ENCODE measurements at regions not wholly inside any gene's neighbourhood (a gene's known extent, or its start where the extent isn't known, plus 50 kb on each side); places are given as distances from the start of the nearest gene placed in this dataset.
"Not testable (repeated sequence)": the region's sequence is repeated elsewhere in the genome, so short reads cannot be mapped to it uniquely, and the experiment has no call there.

DNA sequence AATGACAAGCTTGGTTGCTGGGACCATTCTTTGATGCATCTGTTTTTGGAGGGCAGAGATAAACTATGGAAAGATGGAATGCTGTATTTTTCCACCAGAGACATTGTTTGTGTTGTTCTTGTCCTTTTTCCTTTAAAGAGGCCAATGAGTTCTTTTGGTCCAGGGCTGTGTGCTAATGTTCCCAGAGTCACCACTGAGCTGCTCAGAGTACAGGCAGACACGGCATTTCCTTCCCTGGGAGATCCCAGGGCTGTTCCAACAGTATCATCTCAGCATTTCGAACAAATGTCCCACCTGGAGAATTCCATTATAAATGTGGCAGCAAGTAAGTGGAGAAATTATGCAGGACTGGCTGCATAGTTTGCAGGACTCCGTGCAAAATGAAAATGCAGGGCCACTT, 190.6 kb downstream of the IL20RB start:
- ATAC-seq (replicated peaks in 1 of 2) = no peak
- Mint-ChIP-seq H3K9me3 (no peaks in the 10 kb centered on the region), H3K27me3 (ENCODE audit: low read depth) (peaks cover 5% of the 10 kb centered on the region), H3K4me1 (ENCODE audit: low read depth) (no peaks in the 10 kb centered on the region), H3K4me3 (no peak overlapping the region), H3K27ac (no peak overlapping the region), H3K36me3 (ENCODE audit: insufficient read depth in 2 of 2) (no peaks in the 10 kb centered on the region)
- no peak for DNase-seq

DNA sequence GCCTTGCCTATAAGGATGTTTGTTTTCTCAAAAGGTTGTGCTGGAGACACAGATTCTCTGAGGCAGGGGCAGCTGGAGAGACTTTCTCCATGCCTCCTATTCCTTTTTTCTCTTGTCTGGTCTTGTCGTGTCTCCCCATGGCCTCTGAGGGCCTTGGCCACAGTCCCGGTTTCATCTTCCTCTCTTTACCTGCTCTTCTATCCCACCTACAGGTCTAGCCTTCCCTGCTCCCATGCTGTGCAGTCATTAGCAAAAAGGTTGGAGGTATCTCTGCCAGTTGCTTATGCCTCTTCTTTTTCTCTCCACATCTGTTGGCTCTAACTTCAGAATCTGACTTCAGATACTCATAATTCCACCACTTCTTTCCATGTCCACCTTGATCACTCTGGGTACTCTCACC, 191.1 kb downstream of the IL20RB start:
- H3K9me3 Mint-ChIP-seq = no peaks in the 10 kb centered on the region
- H3K4me3 Mint-ChIP-seq = no peak overlapping the region
- ATAC-seq (replicated peaks in 1 of 2) (no peak), DNase-seq (no peak)
- no peaks in the 10 kb centered on the region for H3K36me3 Mint-ChIP-seq (ENCODE audit: insufficient read depth in 2 of 2)
- peaks cover 5% of the 10 kb centered on the region for H3K27me3 Mint-ChIP-seq (ENCODE audit: low read depth)
- H3K27ac Mint-ChIP-seq = no peak overlapping the region
- no peaks in the 10 kb centered on the region for H3K4me1 Mint-ChIP-seq (ENCODE audit: low read depth)

DNA sequence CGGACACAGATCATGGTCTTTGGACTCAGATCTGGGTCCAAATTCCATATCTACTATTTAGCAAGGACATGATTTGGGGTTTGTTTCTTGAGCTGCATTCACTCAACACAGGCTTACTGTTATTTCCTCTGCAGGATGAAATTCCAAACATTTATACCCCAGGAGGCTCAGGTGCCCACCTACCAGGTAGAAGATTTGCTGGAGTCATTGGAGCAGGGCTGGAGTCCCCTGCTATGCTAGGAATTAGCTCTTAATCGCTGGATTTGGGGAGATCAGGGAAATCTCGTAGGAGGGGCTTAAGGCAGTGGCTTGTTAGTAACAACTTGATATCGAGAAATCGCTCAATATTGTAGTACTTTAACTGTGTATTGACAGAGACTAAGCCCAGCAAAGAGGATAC, 193.0 kb downstream of the IL20RB start:
- DNase-seq (no peak), ATAC-seq (replicated peaks in 1 of 2) (no peak)
- Mint-ChIP-seq H3K4me1 (ENCODE audit: low read depth) (no peaks in the 10 kb centered on the region), H3K27me3 (ENCODE audit: low read depth) (peaks cover under 1% of the 10 kb centered on the region), H3K27ac (no peak overlapping the region), H3K4me3 (no peak overlapping the region), H3K36me3 (ENCODE audit: insufficient read depth in 2 of 2) (no peaks in the 10 kb centered on the region), H3K9me3 (no peaks in the 10 kb centered on the region)

DNA sequence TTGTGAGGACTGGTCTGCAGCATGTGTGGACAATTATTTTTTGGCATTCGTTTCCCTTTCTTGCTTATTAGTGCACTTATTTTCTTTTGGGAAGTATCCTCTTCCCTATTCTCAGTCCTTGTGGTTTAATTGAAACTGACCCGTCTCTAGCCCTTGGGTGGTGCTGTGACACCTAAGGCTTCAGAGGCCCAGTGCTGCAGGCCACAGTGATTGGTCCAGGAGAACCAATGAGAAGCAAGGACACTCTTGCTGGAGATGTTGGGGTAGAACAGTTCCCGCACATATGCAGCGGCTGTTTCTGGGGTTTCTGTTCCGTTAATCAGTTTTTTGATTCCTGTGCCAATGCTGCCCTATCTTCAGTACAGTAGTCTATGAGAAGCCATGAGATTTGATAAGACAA, 195.3 kb downstream of the IL20RB start:
- not testable (repeated sequence) for H3K36me3 Mint-ChIP-seq (ENCODE audit: insufficient read depth in 2 of 2); DNase-seq; H3K9me3 Mint-ChIP-seq; ATAC-seq (replicated peaks in 1 of 2); H3K27me3 Mint-ChIP-seq (ENCODE audit: low read depth); H3K4me1 Mint-ChIP-seq (ENCODE audit: low read depth); H3K4me3 Mint-ChIP-seq; H3K27ac Mint-ChIP-seq

DNA sequence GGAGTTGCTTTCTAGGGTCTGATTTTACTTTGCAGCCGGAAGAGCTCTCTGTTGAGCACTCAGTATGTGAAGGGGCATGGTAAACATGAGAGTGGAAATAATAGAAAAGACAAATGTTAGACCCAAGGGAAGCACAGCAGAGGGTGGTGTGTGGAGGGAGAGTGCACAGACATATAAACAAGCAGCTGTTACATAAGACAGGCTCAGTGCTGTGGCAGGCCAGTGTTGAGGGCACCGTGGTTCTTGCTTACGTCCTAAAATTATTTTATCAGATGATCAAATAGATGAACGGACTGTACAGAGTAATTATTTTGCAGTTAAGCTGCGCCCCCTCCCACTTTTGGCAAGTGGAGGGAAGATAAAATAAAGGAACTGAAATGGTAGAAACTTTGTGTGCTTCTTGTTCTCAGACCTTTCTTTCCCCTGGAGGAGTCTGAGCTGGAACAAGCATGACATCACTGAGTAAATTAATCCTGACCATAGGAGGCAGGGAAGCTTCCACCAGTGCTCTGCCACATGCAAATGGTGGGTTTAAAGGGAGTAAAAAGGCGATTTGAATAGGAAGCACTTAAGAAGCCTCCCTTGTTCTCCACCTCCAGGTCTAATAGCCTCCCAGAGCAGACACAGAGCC, 205.6 kb downstream of the IL20RB start:
- Mint-ChIP-seq H3K36me3 (ENCODE audit: insufficient read depth in 2 of 2) (no peaks in the 10 kb centered on the region), H3K27me3 (ENCODE audit: low read depth) (peaks cover 16% of the 10 kb centered on the region), H3K9me3 (no peaks in the 10 kb centered on the region), H3K27ac (no peak overlapping the region), H3K4me1 (ENCODE audit: low read depth) (no peaks in the 10 kb centered on the region), H3K4me3 (no peak overlapping the region)
- DNase-seq (no peak), ATAC-seq (replicated peaks in 1 of 2) (no peak)

DNA sequence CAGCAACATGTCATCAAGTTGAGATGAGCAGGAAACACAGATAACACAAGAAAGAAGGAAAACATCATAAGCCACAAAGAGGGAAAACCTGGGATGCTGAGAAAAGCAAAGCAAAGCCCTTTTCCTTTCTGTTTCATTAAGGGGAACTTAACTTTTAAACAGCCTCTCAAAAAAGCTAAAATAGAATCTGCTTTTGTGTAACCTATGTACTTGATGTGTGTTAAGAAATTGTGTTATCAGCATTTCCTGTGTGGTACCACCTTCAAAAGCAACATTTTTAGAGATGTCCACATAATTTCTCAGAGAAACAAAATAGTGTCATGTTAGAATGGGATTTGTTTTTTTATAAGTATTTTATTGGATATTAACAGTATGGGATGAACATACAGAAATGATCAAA, 206.2 kb downstream of the IL20RB start:
- H3K27me3 Mint-ChIP-seq (ENCODE audit: low read depth) = peaks cover 16% of the 10 kb centered on the region
- no peak for DNase-seq
- H3K27ac Mint-ChIP-seq = no peak overlapping the region
- no peaks in the 10 kb centered on the region for H3K36me3 Mint-ChIP-seq (ENCODE audit: insufficient read depth in 2 of 2)
- no peaks in the 10 kb centered on the region for H3K4me1 Mint-ChIP-seq (ENCODE audit: low read depth)
- H3K9me3 Mint-ChIP-seq = no peaks in the 10 kb centered on the region
- no peak overlapping the region for H3K4me3 Mint-ChIP-seq
- ATAC-seq (replicated peaks in 1 of 2) = no peak

DNA sequence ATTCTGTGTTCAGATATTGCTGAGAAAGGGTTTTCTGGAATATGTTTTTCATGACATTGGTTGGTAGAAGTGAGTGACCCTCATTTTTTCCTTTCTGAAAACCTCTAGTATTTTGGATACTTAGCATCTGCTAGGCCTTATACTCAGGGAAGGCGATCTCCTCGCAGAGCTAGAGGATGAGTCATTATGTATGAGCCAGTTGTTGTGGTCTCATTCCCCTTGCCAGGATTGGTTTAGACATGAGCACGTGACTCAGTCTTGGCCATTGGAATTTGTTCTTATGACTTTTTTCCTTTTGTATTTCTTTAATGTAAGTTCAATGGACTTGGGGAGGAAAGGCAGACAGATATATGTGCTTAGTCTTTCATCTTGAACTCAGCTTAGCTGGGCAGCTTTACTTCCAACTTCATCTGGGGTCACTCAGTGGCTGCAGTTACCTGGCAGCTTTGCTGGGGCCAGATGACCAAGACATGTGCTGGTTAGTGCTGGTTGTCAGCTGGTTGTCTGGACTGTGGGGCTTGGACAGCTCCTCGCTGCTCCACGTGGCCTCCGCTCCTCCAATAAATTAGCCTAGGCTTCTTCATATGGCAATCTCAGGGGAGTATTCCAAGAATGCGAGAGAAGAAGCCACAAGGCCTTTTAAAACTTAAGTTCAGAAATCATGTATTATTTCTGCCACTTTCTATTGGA, 207.5 kb downstream of the IL20RB start:
- Mint-ChIP-seq H3K9me3 (peaks cover 0 to 2% of the 10 kb centered on the region in 2 donors), H3K4me1 (ENCODE audit: low read depth) (no peaks in the 10 kb centered on the region), H3K27ac (no peak overlapping the region), H3K36me3 (ENCODE audit: insufficient read depth in 2 of 2) (no peaks in the 10 kb centered on the region), H3K27me3 (ENCODE audit: low read depth) (peaks cover 13% of the 10 kb centered on the region), H3K4me3 (no peak overlapping the region)
- ATAC-seq (replicated peaks in 1 of 2) (no peak), DNase-seq (no peak)

DNA sequence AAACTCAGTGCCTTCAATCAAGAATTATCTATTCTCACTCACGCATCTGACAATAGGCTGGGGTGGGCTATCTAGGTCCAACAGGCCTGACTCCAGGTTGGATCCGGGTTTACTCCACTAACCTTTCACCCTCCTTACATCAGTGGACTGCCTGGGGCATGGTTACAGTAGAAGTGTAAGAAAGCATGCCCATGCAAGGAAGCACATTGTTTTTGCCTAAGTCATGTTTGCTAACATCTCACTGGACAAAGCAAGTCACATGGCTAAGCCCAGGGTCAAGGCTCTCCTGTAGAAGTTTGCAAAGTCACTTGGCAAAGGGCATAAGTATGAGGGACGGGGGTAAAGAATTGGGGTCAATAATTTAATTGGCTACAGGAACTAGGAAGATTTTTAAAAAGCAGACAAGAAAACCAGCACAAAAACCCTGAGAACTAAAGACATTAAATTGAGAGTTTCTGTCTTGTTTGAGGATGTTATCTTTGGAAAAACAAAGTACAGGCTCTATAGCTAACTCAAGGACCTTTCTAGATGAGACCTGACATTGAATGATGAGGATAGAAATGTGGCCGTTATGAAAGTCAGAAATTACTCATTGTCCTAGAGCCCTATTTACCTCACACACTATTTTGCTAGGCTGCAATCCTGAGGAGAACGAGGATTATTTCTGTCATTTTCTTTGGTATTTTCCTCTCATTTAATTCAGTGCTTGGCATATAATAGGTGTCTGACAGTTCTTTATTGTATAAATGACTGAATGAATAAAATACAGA, 214.2 kb downstream of the IL20RB start:
- peaks cover 0 to 2% of the 10 kb centered on the region in 2 donors for H3K9me3 Mint-ChIP-seq
- H3K27me3 Mint-ChIP-seq (ENCODE audit: low read depth) = peaks cover 7% of the 10 kb centered on the region
- H3K36me3 Mint-ChIP-seq (ENCODE audit: insufficient read depth in 2 of 2) = no peaks in the 10 kb centered on the region
- no peak overlapping the region for H3K4me3 Mint-ChIP-seq
- ATAC-seq (replicated peaks in 1 of 2) (no peak), DNase-seq (no peak)
- H3K27ac Mint-ChIP-seq = no peak overlapping the region
- H3K4me1 Mint-ChIP-seq (ENCODE audit: low read depth) = no peaks in the 10 kb centered on the region

DNA sequence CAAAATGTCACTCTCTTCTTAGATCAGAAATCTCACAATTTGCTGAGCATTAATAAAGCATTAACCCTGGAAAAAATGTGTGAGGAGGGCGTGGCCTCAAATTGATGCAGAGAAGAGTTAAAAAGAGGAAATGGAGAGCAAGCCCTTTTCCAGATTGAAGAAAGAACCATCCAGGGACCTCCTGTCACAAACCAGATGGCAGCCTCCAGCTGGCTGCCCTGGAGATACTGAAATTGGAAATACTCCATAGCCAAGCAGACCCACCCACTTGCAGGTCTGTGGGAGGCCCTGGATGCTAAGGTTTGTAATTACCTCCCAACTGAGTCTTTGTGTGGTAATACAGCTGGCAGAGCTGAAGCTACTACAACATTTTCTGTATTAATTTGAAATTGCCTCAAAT, 214.9 kb downstream of the IL20RB start:
- Mint-ChIP-seq H3K27ac (no peak overlapping the region), H3K4me3 (no peak overlapping the region), H3K4me1 (ENCODE audit: low read depth) (no peaks in the 10 kb centered on the region), H3K9me3 (peaks cover 0 to 2% of the 10 kb centered on the region in 2 donors), H3K36me3 (ENCODE audit: insufficient read depth in 2 of 2) (no peaks in the 10 kb centered on the region), H3K27me3 (ENCODE audit: low read depth) (peaks cover 7% of the 10 kb centered on the region)
- DNase-seq (no peak), ATAC-seq (replicated peaks in 1 of 2) (no peak)

DNA sequence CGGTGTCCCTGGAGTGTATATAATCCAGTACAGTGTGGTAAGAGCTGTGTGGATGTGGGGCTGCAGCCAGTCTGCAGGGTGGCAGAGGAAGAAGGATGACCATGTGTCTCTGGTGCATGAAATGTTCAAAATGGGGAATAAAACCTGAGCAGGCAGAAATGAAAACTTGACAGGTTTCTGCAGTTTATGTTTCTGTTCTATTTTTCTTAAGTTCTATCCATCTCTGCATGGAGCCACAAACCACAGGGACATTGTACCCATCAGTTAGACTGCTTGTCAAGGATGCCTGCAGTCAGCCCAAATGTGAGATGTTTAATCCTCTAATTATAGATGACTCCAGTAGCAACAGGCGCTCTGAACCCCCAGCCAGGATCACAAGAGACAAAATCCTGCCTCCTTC, 216.7 kb downstream of the IL20RB start:
- ATAC-seq (replicated peaks in 1 of 2) (no peak), DNase-seq (no peak)
- Mint-ChIP-seq H3K4me3 (no peak overlapping the region), H3K27me3 (ENCODE audit: low read depth) (peaks cover 7% of the 10 kb centered on the region), H3K27ac (no peak overlapping the region), H3K36me3 (ENCODE audit: insufficient read depth in 2 of 2) (no peaks in the 10 kb centered on the region), H3K4me1 (ENCODE audit: low read depth) (no peaks in the 10 kb centered on the region), H3K9me3 (peaks cover 0 to 2% of the 10 kb centered on the region in 2 donors)

DNA sequence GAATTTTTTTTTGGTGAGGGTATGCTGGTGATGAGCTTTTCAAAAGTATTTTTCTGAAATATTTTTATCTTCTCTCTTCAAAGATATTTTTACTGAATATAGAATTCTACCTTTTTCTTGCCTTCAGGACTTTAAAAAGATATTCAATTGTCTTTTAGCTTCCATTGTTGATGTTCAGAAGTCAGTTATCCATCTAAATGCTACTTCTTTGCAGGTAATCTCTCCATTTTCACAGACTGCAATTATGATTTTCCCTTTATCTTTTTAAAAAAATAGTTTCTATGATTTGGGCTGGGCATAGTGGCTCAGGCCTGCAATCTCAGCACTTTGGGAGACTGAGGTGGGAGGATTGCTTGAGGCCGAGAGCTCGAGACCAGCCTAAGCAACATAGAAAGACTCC, 222.4 kb downstream of the IL20RB start:
- H3K36me3 Mint-ChIP-seq (ENCODE audit: insufficient read depth in 2 of 2) = no peaks in the 10 kb centered on the region
- H3K9me3 Mint-ChIP-seq = no peaks in the 10 kb centered on the region
- H3K27ac Mint-ChIP-seq = no peak overlapping the region
- H3K4me3 Mint-ChIP-seq = no peak overlapping the region
- DNase-seq (no peak), ATAC-seq (replicated peaks in 1 of 2) (no peak)
- H3K27me3 Mint-ChIP-seq (ENCODE audit: low read depth) = no peaks in the 10 kb centered on the region
- H3K4me1 Mint-ChIP-seq (ENCODE audit: low read depth) = no peaks in the 10 kb centered on the region

DNA sequence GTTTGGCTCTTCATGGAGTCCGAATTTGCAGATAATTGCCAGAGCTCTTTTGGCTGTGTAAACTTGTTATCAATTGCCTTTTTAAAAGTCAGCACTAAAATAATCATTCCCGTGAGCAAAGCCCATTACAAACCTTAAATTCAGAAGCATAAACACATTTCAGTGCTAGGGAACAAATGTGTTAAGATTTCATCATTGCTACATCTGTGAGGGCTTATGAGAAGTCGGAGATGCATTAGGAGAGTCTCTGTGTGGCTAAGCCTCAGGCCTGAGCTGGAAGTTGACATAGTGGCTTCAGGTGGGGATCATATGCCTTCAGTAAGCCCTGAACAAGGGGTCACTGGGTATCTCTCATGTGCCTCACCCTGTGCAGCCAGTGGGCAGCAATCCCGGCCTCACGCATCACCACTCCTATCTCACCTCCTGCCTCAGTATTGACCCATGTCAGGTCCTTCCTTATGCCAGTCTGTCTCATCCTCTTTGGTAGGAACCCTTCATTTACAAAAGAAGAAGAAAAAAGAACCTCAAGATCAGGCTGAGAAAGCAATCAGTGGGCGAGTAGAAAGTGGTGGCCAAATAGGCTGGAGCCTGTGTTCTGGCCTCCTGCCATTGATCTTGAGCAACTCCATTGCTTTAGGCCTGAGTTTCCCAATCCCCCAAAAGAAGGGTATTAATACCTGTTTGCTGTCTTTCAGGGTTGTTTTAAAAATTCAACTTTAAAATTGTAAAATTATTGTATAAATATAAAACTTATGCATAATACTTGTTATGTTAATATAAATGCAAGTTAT, 233.5 kb downstream of the IL20RB start:
- H3K27ac Mint-ChIP-seq = no peak overlapping the region
- DNase-seq = no peak
- no peaks in the 10 kb centered on the region for H3K36me3 Mint-ChIP-seq (ENCODE audit: insufficient read depth in 2 of 2)
- no peak for ATAC-seq (replicated peaks in 1 of 2)
- H3K4me1 Mint-ChIP-seq (ENCODE audit: low read depth) = no peaks in the 10 kb centered on the region
- H3K9me3 Mint-ChIP-seq = no peaks in the 10 kb centered on the region
- H3K4me3 Mint-ChIP-seq = no peak overlapping the region
- peaks cover 11% of the 10 kb centered on the region for H3K27me3 Mint-ChIP-seq (ENCODE audit: low read depth)

DNA sequence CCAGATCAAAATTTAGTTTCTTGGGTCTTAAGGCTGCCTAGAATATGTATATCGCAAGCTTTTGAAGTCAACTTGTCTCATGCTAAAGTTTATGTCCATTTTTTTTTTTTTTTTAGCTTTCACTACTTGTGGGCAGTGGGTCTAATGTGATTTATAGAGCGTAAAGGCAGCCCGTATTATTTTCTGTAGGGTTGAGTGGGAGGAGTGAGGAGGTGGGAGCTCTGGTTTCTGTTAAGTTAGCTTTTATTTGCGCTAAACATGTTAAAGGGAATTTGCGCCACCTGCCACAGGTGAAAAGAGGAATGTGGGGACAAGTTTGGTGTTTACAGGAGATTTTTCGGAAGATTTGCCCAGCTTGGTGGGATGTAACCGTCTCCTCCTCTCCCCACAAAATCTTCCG, 234.2 kb downstream of the IL20RB start:
- DNase-seq = no peak
- no peak overlapping the region for H3K4me3 Mint-ChIP-seq
- no peaks in the 10 kb centered on the region for H3K9me3 Mint-ChIP-seq
- ATAC-seq (replicated peaks in 1 of 2) = no peak
- no peak overlapping the region for H3K27ac Mint-ChIP-seq
- H3K27me3 Mint-ChIP-seq (ENCODE audit: low read depth) = peaks cover 11% of the 10 kb centered on the region
- H3K4me1 Mint-ChIP-seq (ENCODE audit: low read depth) = no peaks in the 10 kb centered on the region
- no peaks in the 10 kb centered on the region for H3K36me3 Mint-ChIP-seq (ENCODE audit: insufficient read depth in 2 of 2)

Measured in activated T-cell treated with anti-CD3 and anti-CD28 coated beads, Interleukin-2, amount 50 U/mL, for 72 hours (primary cell).